Calu3 (cell line): ENCODE measurements at regions not wholly inside any gene's neighbourhood (a gene's known extent, or its start where the extent isn't known, plus 50 kb on each side); places are given as distances from the start of the nearest gene placed in this dataset.

ENCODE experiments used
- BruUV-seq: library from RNA; stranded (reverse); fragments of 400-500 nt; replicated peaks from 2 replicates; lab custom pipeline; 2021; lab: Mats Ljungman, UMichigan
- CTCF ChIA-PET: fragments of 300-600 bp; sonication (Branson Sonifier 250); formaldehyde crosslinking; loops from one replicate; lab custom pipeline; 2022; ENCODE audit warnings: antibody characterized with exemption; lab: Charles Lee
- DNase-seq: peaks from one replicate; pipeline ENCODE4 v3.0.0; 2022
- H3K27ac Mint-ChIP-seq: one replicate; pipeline ENCODE4 v1.8.0; 2022; ENCODE audit warnings: mixed read lengths; ENCODE audit not compliant: unreplicated experiment
- H3K27me3 Mint-ChIP-seq: one replicate; pipeline ENCODE4 v1.8.0; 2022; ENCODE audit warnings: mixed read lengths; ENCODE audit not compliant: unreplicated experiment
- H3K36me3 Mint-ChIP-seq: one replicate; pipeline ENCODE4 v1.8.0; 2022; ENCODE audit warnings: mild to moderate bottlenecking, moderate library complexity, mixed read lengths; ENCODE audit not compliant: insufficient read depth, unreplicated experiment
- H3K4me1 Mint-ChIP-seq: one replicate; pipeline ENCODE4 v1.8.0; 2022; ENCODE audit warnings: mild to moderate bottlenecking, low read depth, mixed read lengths; ENCODE audit not compliant: unreplicated experiment
- H3K4me3 Mint-ChIP-seq: one replicate; pipeline ENCODE4 v1.8.0; 2022; ENCODE audit warnings: mild to moderate bottlenecking, low read depth, moderate library complexity, mixed read lengths; ENCODE audit not compliant: unreplicated experiment
- H3K9me3 Mint-ChIP-seq: one replicate; pipeline ENCODE4 v1.8.0; 2022; ENCODE audit warnings: low read depth, mixed read lengths; ENCODE audit not compliant: unreplicated experiment
- CTCF ChIP-seq: fragments of 200-600 bp; IDR thresholded peaks from one replicate; pipeline ENCODE4 v1.8.0; 2022; ENCODE audit warnings: antibody characterized with exemption; ENCODE audit not compliant: unreplicated experiment
- intact Hi-C: fragments of 100-400 bp; cut with micrococcal nuclease; formaldehyde crosslinking; loops from one replicate; pipeline ENCODE4 v1.10.0; 2022; ENCODE audit not compliant: unreplicated experiment

- Mint-ChIP-seq H3K27ac (no peak overlapping the region), H3K4me3 (no peak overlapping the region), H3K27me3 (no peaks in the 10 kb centered on the region), H3K4me1 (peaks cover 43% of the 10 kb centered on the region), H3K36me3 (no peaks in the 10 kb centered on the region), H3K9me3 (peaks cover 2% of the 10 kb centered on the region)
- intact Hi-C loops = no loop called here
- DNase-seq = peak; percentile 24
- BruUV-seq = no TSS peak
- TF ChIP-seq CTCF = no peak
- CTCF ChIA-PET = no interaction called here
Observed at GRCh38 chr3:18808429-18808828, 339.9 kb upstream of the KCNH8 start.

DNA sequence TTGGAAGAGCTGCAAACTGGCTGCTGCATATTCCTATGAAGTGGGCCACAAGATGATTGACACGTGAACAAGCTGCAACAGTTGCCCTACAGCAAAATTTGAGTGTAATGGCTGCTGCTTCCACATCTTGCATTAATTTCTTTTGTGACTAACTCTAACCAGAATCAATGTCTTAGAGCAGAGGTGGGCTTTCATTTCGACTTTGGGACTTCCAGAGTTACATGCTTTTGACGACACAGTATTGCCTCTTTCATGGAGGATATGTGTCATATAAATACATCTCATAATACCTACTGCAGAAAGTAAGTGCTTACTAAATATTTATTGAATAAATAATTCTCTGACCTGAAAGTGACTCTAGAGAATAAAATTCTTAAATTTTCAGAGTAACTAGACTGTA is 340.7 kb upstream of the KCNH8 start:
- Mint-ChIP-seq H3K4me3 (no peak overlapping the region), H3K36me3 (no peaks in the 10 kb centered on the region), H3K27ac (no peak overlapping the region), H3K4me1 (peaks cover 38% of the 10 kb centered on the region), H3K9me3 (peaks cover 2% of the 10 kb centered on the region), H3K27me3 (no peaks in the 10 kb centered on the region)
- CTCF ChIA-PET = no interaction called here
- DNase-seq = no peak
- no peak for TF ChIP-seq CTCF
- no TSS peak for BruUV-seq
- intact Hi-C loops = no loop called here

DNA sequence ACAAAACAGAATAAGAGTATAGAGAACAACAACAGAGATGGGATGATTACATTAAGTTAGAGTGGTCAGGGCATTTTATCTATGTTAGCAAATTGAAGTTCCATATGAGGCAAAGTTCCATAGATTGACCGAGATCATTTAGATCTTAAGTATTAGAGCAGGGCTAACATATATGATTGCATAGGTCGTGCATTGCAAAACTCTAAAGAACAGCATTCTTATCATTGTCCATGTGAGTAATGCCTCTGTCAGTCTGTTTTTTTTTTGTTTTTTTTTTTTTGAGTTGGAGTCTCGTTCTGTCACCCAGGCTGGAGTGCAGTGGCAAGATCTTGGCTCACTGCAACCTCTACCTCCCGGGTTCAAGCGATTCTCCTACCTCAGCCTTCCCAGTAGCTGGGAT is 341.7 kb upstream of the KCNH8 start:
- BruUV-seq = no TSS peak
- Mint-ChIP-seq H3K27me3 (no peaks in the 10 kb centered on the region), H3K9me3 (peaks cover 2% of the 10 kb centered on the region), H3K4me3 (no peak overlapping the region), H3K27ac (no peak overlapping the region), H3K36me3 (no peaks in the 10 kb centered on the region), H3K4me1 (peaks cover 32% of the 10 kb centered on the region)
- no peak for TF ChIP-seq CTCF
- DNase-seq = no peak
- CTCF ChIA-PET = no interaction called here
- intact Hi-C loops = no loop called here

GRCh38 chr3:18797378-18797777 is 350.9 kb upstream of the KCNH8 start:
- CTCF ChIA-PET = no interaction called here
- BruUV-seq = no TSS peak
- no peak overlapping the region for H3K4me3 Mint-ChIP-seq
- H3K27ac Mint-ChIP-seq = no peak overlapping the region
- no peak for TF ChIP-seq CTCF
- H3K27me3 Mint-ChIP-seq = no peaks in the 10 kb centered on the region
- DNase-seq = no peak
- intact Hi-C loops = no loop called here
- no peaks in the 10 kb centered on the region for H3K36me3 Mint-ChIP-seq
- no peaks in the 10 kb centered on the region for H3K9me3 Mint-ChIP-seq
- no peaks in the 10 kb centered on the region for H3K4me1 Mint-ChIP-seq
